GM12878 (cell line): ENCODE measurements at regions not wholly inside any gene's neighbourhood (a gene's known extent, or its start where the extent isn't known, plus 50 kb on each side); places are given as distances from the start of the nearest gene placed in this dataset.

ENCODE experiments used
- ATAC-seq: fragments of 200-7000 bp; cut with Tn5 transposase; 3 replicates; pipeline ENCODE4 v1.9.1; 2020; ENCODE audit warnings: mild to moderate bottlenecking, moderate library complexity
- BruUV-seq: library from RNA; stranded (reverse); fragments of 400-500 nt; replicated peaks from 2 replicates; lab custom pipeline; 2021; lab: Mats Ljungman, UMichigan
- CTCF ChIA-PET: fragments of 300-600 bp; sonication (Branson Sonifier 250); formaldehyde crosslinking; extraction: SDS; loops from one replicate; lab custom pipeline; 2021; ENCODE audit warnings: inconsistent platforms; lab: Yijun Ruan, JAX
- POLR2A ChIA-PET: fragments of 350-600 bp; formaldehyde crosslinking; extraction: SDS; loops from one replicate; lab custom pipeline; 2021; ENCODE audit warnings: inconsistent platforms; lab: Charles Lee
- RAD21 ChIA-PET: fragments of 300-600 bp; sonication (Branson Sonifier 250); formaldehyde crosslinking; loops from one replicate; lab custom pipeline; 2023; ENCODE audit warnings: antibody characterized with exemption; ENCODE audit not compliant: unreplicated experiment; lab: Charles Lee
- SMC1A ChIA-PET: fragments of 300-600 bp; sonication (Branson Sonifier 250); formaldehyde crosslinking; loops from one replicate; lab custom pipeline; 2023; ENCODE audit not compliant: unreplicated experiment, uncharacterized antibody; lab: Charles Lee
- DNase-seq: peaks from one replicate; pipeline ENCODE4 v3.0.0-alpha.2; 2011; ENCODE audit warnings: low read depth, low spot score
- FAIRE-seq: peaks from 3 replicates; lab custom pipeline; 2011; peaks lifted over from hg19 to GRCh38; lab: Jason Lieb, UNC
- H2AFZ ChIP-seq: 2 replicates; pipeline ENCODE4 v1.6.0; 2011; ENCODE audit warnings: low read depth, low read length, control low read depth; ENCODE audit not compliant: control insufficient read depth
- H3K27ac ChIP-seq: 2 replicates; pipeline ENCODE4 v1.5.1; 2011; ENCODE audit warnings: control low read depth; ENCODE audit not compliant: control insufficient read depth, insufficient read depth
- H3K27me3 ChIP-seq, 2 experiments: replicated peaks in 1 of 2; 2 replicates each; pipeline versions ENCODE4 v1.6.0 to v1.6.1; 2011; ENCODE audit warnings: low read length in 1 of 2; ENCODE audit not compliant: control insufficient read depth in 2 of 2, insufficient read depth in 2 of 2
- H3K36me3 ChIP-seq, 2 experiments: 2 replicates each; pipeline ENCODE4 v1.5.1; 2011; ENCODE audit warnings: low read length in 1 of 2; ENCODE audit not compliant: control insufficient read depth in 2 of 2, insufficient read depth in 2 of 2
- H3K4me1 ChIP-seq: 2 replicates; pipeline ENCODE4 v1.6.1; 2011; ENCODE audit warnings: mild to moderate bottlenecking, low read length, moderate library complexity, mixed read lengths; ENCODE audit not compliant: control insufficient read depth, insufficient read depth
- H3K4me2 ChIP-seq: 2 replicates; pipeline ENCODE4 v1.6.0; 2011; ENCODE audit warnings: control low read depth; ENCODE audit not compliant: control insufficient read depth, insufficient read depth
- H3K4me3 ChIP-seq: fragments of 200-600 bp; sonication (generic); 2 replicates; pipeline ENCODE4 v1.5.1; 2016
- H3K79me2 ChIP-seq: 2 replicates; pipeline ENCODE4 v1.6.0; 2011; ENCODE audit warnings: low read length; ENCODE audit not compliant: control insufficient read depth, insufficient read depth
- H3K9ac ChIP-seq: 2 replicates; pipeline ENCODE4 v1.8.0; 2011; ENCODE audit warnings: low read length, control low read depth, mixed read lengths; ENCODE audit not compliant: control insufficient read depth, insufficient read depth
- H3K9me3 ChIP-seq: replicated peaks from 3 replicates; pipeline ENCODE4 v1.5.1; 2011; ENCODE audit warnings: mild to moderate bottlenecking, low read length; ENCODE audit not compliant: control insufficient read depth, insufficient read depth
- H4K20me1 ChIP-seq: 2 replicates; pipeline ENCODE4 v1.6.0; 2011; ENCODE audit not compliant: control insufficient read depth, insufficient read depth
- BHLHE40 ChIP-seq, 2 experiments: fragments of 450-650 bp in 1 of 2; IDR thresholded peaks; 2 replicates each; pipeline ENCODE4 v1.6.1; 2011 to 2017; ENCODE audit warnings: low read depth in 2 of 2, borderline replicate concordance in 1 of 2, improper control_type of control experiment in 1 of 2, low read length in 1 of 2, mild to moderate bottlenecking in 1 of 2
- ESRRA ChIP-seq: IDR thresholded peaks from 2 replicates; pipeline ENCODE4 v1.6.1; 2012; ENCODE audit warnings: mild to moderate bottlenecking, low read length, improper control_type of control experiment
- FOXM1 ChIP-seq: IDR thresholded peaks from 2 replicates; pipeline ENCODE4 v1.6.1; 2012; ENCODE audit warnings: low read depth, mild to moderate bottlenecking, inconsistent platforms, low read length, moderate library complexity
- HDAC2 ChIP-seq: fragments of 200-600 bp; sonication (generic); IDR thresholded peaks from 2 replicates; pipeline ENCODE4 v1.6.1; 2017
- KLF5 ChIP-seq: fragments of 450-650 bp; IDR thresholded peaks from 2 replicates; pipeline ENCODE4 v1.6.1; 2014; ENCODE audit warnings: mild to moderate bottlenecking; ENCODE audit not compliant: partially characterized antibody
- MYC ChIP-seq: IDR thresholded peaks from 2 replicates; pipeline ENCODE4 v1.6.1; 2011; ENCODE audit warnings: mild to moderate bottlenecking, low read length, moderate library complexity, inconsistent platforms; ENCODE audit not compliant: insufficient read depth, insufficient replicate concordance, insufficient read length, severe bottlenecking
- NR2C1 ChIP-seq: fragments of 450-650 bp; IDR thresholded peaks from 2 replicates; pipeline ENCODE4 v1.6.1; 2017; ENCODE audit warnings: antibody characterized with exemption, mild to moderate bottlenecking, moderate library complexity
- NR2F1 ChIP-seq: fragments of 450-650 bp; conservative IDR thresholded peaks from 2 replicates; pipeline ENCODE4 v1.6.1; 2017; ENCODE audit warnings: mild to moderate bottlenecking
- RELA ChIP-seq: fragments of 450-650 bp; IDR thresholded peaks from 2 replicates; pipeline ENCODE4 v1.8.0; 2014; ENCODE audit warnings: borderline replicate concordance; ENCODE audit not compliant: partially characterized antibody
- SMAD5 ChIP-seq: IDR thresholded peaks from 2 replicates; pipeline ENCODE4 v1.6.1; 2016; ENCODE audit warnings: antibody characterized with exemption, low read depth
- SMC3 ChIP-seq: IDR thresholded peaks from 2 replicates; pipeline ENCODE4 v1.6.1; 2011; ENCODE audit warnings: low read length, improper control_type of control experiment, borderline replicate concordance
- SPI1 ChIP-seq: IDR thresholded peaks from 2 replicates; pipeline ENCODE4 v1.6.1; 2011; ENCODE audit warnings: low read depth, mild to moderate bottlenecking, low read length, moderate library complexity, borderline replicate concordance; ENCODE audit not compliant: insufficient read depth
- ZNF622 ChIP-seq: fragments of 450-650 bp; IDR thresholded peaks from 2 replicates; pipeline ENCODE4 v1.6.1; 2017; ENCODE audit warnings: mild to moderate bottlenecking, inconsistent platforms
- WGBS: methylation state at CpG from one replicate; pipeline ENCODE4 v1.1.6; 2016; ENCODE audit warnings: low lambda C conversion rate; ENCODE audit not compliant: insufficient replicate concordance, insufficient coverage; ENCODE audit errors: missing lambda C conversion rate; 5-methylcytosine and 5-hydroxymethylcytosine counted together
- in situ Hi-C: fragments of 300-500 bp; cut with MboI; formaldehyde crosslinking; loops from 9 replicates; pipeline ENCODE4 v1.14.3; 2018; ENCODE audit warnings: mixed read lengths
- intact Hi-C: fragments of 100-400 bp; cut with micrococcal nuclease; formaldehyde crosslinking; loops from one replicate; pipeline ENCODE4 v1.14.2; 2022; ENCODE audit not compliant: unreplicated experiment
- TF ChIP-seq, protein P1 (sequence below): IDR thresholded peaks from 2 replicates; pipeline ENCODE4 v1.6.1; 2012; ENCODE audit warnings: low read depth, low read length, improper control_type of control experiment
- TF ChIP-seq, protein P2 (sequence below): fragments of 450-650 bp; IDR thresholded peaks from 2 replicates; pipeline ENCODE4 v1.6.1; 2017; ENCODE audit warnings: mild to moderate bottlenecking
- TF ChIP-seq, protein P3 (sequence below): fragments of 450-650 bp; IDR thresholded peaks from 2 replicates; pipeline ENCODE4 v1.6.1; 2017; ENCODE audit warnings: low read depth, mild to moderate bottlenecking, moderate library complexity

DNA sequence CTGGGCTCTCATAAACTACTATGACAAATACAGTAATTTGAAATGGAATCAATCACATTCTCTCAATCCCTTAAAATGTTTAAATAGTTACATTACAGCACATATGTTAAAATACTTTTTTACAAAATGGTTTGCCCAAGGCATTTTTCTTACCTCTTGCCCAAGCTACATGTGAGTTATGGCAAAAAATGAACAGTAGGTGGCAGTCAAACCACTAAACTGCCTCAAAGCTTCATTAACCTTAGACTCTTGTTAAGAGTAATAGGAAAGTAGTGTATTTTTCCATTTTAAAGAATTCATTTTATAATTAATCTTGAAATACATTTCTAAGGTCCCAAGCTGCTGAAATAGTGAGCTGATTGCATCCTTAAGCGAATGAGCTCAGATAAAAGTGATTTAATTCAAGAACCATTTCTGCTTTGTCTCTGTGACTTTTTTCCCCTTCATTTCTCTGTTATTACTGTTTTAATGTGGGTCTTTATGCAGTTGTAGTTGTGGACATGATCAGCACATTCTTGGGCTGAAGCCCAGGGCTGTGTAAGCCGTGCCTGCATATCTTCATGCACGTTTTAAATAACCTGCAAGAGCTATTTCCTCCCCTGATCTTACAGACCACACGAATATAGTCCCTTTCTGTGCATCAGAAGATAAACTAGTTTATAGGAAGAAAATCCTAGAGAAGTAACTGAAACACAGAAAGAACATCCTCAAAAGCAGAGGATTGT is 311.8 kb downstream of the LNPK start (continued):
- TF ChIP-seq, protein P1, sequence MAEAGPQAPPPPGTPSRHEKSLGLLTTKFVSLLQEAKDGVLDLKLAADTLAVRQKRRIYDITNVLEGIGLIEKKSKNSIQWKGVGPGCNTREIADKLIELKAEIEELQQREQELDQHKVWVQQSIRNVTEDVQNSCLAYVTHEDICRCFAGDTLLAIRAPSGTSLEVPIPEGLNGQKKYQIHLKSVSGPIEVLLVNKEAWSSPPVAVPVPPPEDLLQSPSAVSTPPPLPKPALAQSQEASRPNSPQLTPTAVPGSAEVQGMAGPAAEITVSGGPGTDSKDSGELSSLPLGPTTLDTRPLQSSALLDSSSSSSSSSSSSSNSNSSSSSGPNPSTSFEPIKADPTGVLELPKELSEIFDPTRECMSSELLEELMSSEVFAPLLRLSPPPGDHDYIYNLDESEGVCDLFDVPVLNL = no peak
- no peak for TF ChIP-seq ESRRA
- TF ChIP-seq, all 136 proteins: peak for 3

DNA sequence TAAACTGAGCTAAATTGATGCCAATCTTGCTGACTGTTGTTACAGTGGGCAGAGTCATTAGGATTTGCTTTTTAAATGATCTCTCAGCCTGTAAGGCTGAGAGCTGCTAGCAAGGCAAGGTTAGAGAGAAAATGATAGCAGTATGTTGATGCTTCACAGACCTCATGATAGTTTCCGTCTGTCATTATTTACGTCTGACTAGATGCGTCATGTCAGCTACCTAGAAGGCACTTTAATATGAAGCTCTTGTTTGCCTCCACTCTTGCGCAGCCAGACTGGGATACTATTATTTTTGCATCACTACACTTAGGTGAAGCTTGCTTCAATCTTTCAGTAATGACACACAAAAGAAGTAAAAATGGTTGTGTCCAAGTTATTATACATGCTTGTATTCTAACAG is 313.8 kb downstream of the LNPK start:
- BruUV-seq = no TSS peak
- intact Hi-C loops (loop anchor here (10.0 kb wide), 1 partner anchor 323 kb away; no protein-coding TSS in a partner anchor), in situ Hi-C loops (loop anchor here (5.0 kb wide), 1 partner anchor 409 kb away; the partner anchor contains the start of gene HOXD12)
- no peak for FAIRE-seq
- CTCF ChIA-PET = interaction anchor here (0.7 to 6.4 kb wide), 10 partner anchors 10 to 988 kb away, joined by 3 to 83 read pairs (median 4); no protein-coding TSS in a partner anchor
- Histone ChIP-seq H3K79me2 (no peaks in the 10 kb centered on the region), H3K36me3 (no peaks in the 10 kb centered on the region), H3K4me1 (no peaks in the 10 kb centered on the region), H3K27ac (no peak overlapping the region), H3K9ac (no peak overlapping the region), H3K4me3 (no peak overlapping the region), H3K9me3 (no peaks in the 10 kb centered on the region), H3K27me3 (0 out of 4 replicates have a peak, but pooled peaks cover 0 to 2% of the 10 kb centered on the region in 2 experiments), H2AFZ (no peak overlapping the region), H4K20me1 (no peaks in the 10 kb centered on the region), H3K4me2 (no peak overlapping the region)
- POLR2A ChIA-PET = no interaction called here
- DNase-seq = no peak
- SMC1A ChIA-PET = interaction anchor here (0.8 to 5.0 kb wide), 4 partner anchors 13 to 893 kb away, joined by 3 to 56 read pairs (median 3); no protein-coding TSS in a partner anchor
- 92% methylated on average over 4 of the region's 4 CpGs for WGBS
- RAD21 ChIA-PET = interaction anchor here (0.7 to 4.6 kb wide), 2 partner anchors 397 to 408 kb away, joined by 3 to 50 read pairs; no protein-coding TSS in a partner anchor
- ATAC-seq = no peak
- TF ChIP-seq HDAC2 (no peak), MYC (no peak), NR2F1 (no peak), FOXM1 (no peak), SMC3 (no peak), ZNF622 (no peak), BHLHE40 (IDR thresholded peaks at IDR 0.05; ENCODE audit: borderline replicate concordance in 1 of 2, low read depth in 2 of 2, low read length in 1 of 2) (no peak), KLF5 (no peak), RELA (no peak), SMAD5 (no peak), NR2C1 (no peak), SPI1 (no peak)
- TF ChIP-seq, protein P2, sequence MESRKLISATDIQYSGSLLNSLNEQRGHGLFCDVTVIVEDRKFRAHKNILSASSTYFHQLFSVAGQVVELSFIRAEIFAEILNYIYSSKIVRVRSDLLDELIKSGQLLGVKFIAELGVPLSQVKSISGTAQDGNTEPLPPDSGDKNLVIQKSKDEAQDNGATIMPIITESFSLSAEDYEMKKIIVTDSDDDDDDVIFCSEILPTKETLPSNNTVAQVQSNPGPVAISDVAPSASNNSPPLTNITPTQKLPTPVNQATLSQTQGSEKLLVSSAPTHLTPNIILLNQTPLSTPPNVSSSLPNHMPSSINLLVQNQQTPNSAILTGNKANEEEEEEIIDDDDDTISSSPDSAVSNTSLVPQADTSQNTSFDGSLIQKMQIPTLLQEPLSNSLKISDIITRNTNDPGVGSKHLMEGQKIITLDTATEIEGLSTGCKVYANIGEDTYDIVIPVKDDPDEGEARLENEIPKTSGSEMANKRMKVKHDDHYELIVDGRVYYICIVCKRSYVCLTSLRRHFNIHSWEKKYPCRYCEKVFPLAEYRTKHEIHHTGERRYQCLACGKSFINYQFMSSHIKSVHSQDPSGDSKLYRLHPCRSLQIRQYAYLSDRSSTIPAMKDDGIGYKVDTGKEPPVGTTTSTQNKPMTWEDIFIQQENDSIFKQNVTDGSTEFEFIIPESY = no peak
- TF ChIP-seq, protein P3, sequence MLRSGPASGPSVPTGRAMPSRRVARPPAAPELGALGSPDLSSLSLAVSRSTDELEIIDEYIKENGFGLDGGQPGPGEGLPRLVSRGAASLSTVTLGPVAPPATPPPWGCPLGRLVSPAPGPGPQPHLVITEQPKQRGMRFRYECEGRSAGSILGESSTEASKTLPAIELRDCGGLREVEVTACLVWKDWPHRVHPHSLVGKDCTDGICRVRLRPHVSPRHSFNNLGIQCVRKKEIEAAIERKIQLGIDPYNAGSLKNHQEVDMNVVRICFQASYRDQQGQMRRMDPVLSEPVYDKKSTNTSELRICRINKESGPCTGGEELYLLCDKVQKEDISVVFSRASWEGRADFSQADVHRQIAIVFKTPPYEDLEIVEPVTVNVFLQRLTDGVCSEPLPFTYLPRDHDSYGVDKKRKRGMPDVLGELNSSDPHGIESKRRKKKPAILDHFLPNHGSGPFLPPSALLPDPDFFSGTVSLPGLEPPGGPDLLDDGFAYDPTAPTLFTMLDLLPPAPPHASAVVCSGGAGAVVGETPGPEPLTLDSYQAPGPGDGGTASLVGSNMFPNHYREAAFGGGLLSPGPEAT = no peak
